Activated CD4-positive, alpha-beta T cell treated with anti-CD3 and anti-CD28 coated beads, Interleukin-2, amount 10 ng/mL, durations not matched to agents 7 days and 5 days (primary cell): ENCODE measurements at regions not wholly inside any gene's neighbourhood (a gene's known extent, or its start where the extent isn't known, plus 50 kb on each side); places are given as distances from the start of the nearest gene placed in this dataset.

Source experiments
- CTCF ChIA-PET: fragments of 350-600 bp; sonication (Branson Sonifier 250); formaldehyde crosslinking; loops from one replicate; lab custom pipeline; 2021; ENCODE audit warnings: antibody characterized with exemption; lab: Charles Lee
- POLR2A ChIA-PET: fragments of 350-600 bp; sonication (Branson Sonifier 250); formaldehyde crosslinking; loops from one replicate; lab custom pipeline; 2021; ENCODE audit warnings: antibody characterized with exemption; lab: Charles Lee
- DNase-seq: peaks from one replicate; pipeline ENCODE4 v3.0.0-alpha.2; 2020
- H3K27ac Mint-ChIP-seq: one replicate; pipeline ENCODE4 v1.8.0; 2021; ENCODE audit warnings: mild to moderate bottlenecking, moderate library complexity, mixed read lengths
- H3K27me3 Mint-ChIP-seq: one replicate; pipeline ENCODE4 v1.8.0; 2021; ENCODE audit warnings: mixed read lengths
- H3K36me3 Mint-ChIP-seq: one replicate; pipeline ENCODE4 v1.8.0; 2021; ENCODE audit warnings: low read depth, mixed read lengths
- H3K4me1 Mint-ChIP-seq: one replicate; pipeline ENCODE4 v1.8.0; 2021; ENCODE audit warnings: mixed read lengths
- H3K4me3 Mint-ChIP-seq: one replicate; pipeline ENCODE4 v1.8.0; 2021; ENCODE audit warnings: mild to moderate bottlenecking, moderate library complexity, mixed read lengths
- H3K9me3 Mint-ChIP-seq: one replicate; pipeline ENCODE4 v1.8.0; 2021; ENCODE audit warnings: mixed read lengths

DNA sequence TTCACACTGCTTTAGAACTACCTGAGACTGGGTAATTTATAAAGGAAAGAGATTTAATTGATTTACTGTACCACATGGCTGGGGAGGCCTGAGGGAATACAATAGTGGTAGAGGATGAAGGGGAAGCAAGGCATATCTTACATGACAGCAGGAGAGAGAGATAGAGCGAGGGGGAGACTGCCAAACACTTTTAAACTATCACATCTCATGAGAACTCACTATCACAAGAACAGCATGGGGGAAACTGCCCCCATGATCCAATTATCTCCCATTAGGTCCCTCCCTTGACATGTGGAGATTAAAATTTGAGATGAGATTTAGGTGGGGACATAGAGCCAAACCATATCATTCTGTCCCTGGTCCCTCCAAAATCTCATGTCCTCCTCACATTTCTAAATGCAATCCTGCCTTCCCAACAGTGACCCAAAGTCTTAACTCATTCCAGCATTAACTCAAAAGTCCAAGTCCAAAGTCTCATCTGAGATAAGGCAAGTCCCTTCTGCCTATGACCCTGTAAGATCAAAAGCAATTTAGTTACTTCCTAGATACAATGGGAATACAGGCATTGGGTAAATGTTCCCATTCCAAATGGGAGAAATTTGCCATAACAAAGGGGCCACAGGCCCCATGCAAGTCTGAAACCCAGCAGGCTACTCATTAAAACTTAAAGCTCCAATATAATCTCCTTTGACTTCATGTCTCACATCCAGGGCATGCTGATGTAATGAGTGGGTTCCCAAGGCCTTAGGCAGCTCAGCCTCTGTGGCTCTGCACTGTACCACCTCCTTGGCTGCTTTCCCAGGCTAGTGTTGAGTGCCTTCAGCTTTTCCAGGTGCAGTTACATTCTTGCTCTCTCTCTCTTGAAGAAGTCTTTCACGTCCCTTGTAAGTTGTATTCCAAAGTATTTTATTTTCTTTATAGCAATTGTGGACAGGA is 481.7 kb upstream of the TGFBR2 start:
- Mint-ChIP-seq H3K4me3 (no peak overlapping the region), H3K27me3 (peaks cover 2% of the 10 kb centered on the region), H3K36me3 (no peaks in the 10 kb centered on the region), H3K4me1 (no peaks in the 10 kb centered on the region), H3K27ac (no peak overlapping the region), H3K9me3 (peaks cover 6% of the 10 kb centered on the region)
- POLR2A ChIA-PET, result no interaction called here
- CTCF ChIA-PET, result no interaction called here
- no peak for DNase-seq

DNA sequence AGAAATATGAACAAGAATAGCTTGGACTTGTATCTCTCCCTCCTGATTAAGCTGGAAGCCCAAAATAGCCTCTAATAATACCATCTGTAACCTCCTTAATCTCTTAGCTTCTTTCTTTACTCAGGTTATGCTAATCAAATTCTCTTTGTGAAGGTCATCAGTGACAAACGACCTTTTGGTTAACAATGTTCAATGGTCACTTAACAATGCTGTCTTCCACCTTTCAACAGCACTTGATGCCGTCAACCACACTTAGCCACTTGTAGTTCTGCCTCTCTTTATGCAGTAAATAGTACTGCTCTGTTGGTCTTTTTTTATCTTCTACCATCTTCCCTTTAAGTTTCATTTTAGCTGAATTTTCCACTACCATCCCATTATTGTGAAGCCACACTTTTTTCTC is 476.6 kb upstream of the TGFBR2 start:
- ChIA-PET POLR2A (no interaction called here), CTCF (interaction anchor here (1.2 kb wide), 1 partner anchor 622 kb away, joined by 4 read pairs; no protein-coding TSS in a partner anchor)
- Mint-ChIP-seq H3K27me3 (peaks cover 2% of the 10 kb centered on the region), H3K9me3 (peaks cover 6% of the 10 kb centered on the region), H3K27ac (no peak overlapping the region), H3K36me3 (no peaks in the 10 kb centered on the region), H3K4me1 (no peaks in the 10 kb centered on the region), H3K4me3 (no peak overlapping the region)
- DNase-seq, result no peak

DNA sequence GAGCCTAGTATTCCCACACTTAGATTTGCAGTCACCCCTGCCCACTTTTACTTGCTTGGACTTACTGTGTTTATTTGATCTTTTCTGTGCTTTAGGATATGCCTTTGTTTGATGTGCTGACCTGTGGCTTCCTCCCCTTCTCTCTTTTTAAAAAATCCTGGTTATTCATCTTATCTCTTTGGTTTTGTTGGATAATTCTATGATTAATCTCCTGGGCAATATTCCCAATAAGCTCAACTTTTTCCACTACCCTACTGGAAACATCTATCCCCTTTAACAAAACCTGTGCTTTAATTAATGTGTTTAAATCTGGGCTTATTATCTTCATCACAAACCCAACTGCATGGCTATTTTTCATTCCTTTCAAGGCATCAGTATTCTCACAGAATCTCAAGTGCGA is 476.0 kb upstream of the TGFBR2 start:
- no peak for DNase-seq
- POLR2A ChIA-PET, result no interaction called here

DNA sequence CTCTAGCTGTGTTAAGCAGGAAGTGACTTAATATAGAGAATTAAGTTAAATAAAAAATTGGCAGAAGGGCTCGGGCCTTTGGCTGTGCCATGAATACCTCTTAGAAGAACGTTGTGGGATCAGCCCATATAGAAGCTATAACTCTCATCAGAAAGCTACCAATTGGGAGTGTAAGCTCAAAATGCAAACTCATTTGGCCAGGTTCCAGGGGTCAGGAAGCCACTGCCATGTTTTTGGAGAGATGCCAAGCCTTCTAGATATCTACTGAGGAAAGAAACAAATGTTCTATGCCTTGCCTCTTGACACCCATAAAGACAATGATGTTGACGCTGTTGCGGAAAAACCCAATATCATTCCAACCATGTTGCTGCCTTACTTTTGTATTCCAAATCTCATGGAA is 475.2 kb upstream of the TGFBR2 start:
- ChIA-PET CTCF (no interaction called here), POLR2A (no interaction called here)
- no peaks in the 10 kb centered on the region for H3K4me1 Mint-ChIP-seq
- peaks cover 2% of the 10 kb centered on the region for H3K27me3 Mint-ChIP-seq
- peaks cover 6% of the 10 kb centered on the region for H3K9me3 Mint-ChIP-seq
- no peak overlapping the region for H3K27ac Mint-ChIP-seq
- no peaks in the 10 kb centered on the region for H3K36me3 Mint-ChIP-seq
- H3K4me3 Mint-ChIP-seq, result no peak overlapping the region
- DNase-seq, result no peak

More for the DNA sequence above, 476.0 kb upstream of the TGFBR2 start:
- H3K4me1 Mint-ChIP-seq, result no peaks in the 10 kb centered on the region
- H3K27me3 Mint-ChIP-seq, result peaks cover 2% of the 10 kb centered on the region
- CTCF ChIA-PET, result interaction anchor here (1.2 kb wide), 1 partner anchor 621 kb away, joined by 4 read pairs; no protein-coding TSS in a partner anchor
- H3K36me3 Mint-ChIP-seq, result no peaks in the 10 kb centered on the region
- H3K4me3 Mint-ChIP-seq, result no peak overlapping the region
- no peak overlapping the region for H3K27ac Mint-ChIP-seq
- H3K9me3 Mint-ChIP-seq, result peaks cover 6% of the 10 kb centered on the region

DNA sequence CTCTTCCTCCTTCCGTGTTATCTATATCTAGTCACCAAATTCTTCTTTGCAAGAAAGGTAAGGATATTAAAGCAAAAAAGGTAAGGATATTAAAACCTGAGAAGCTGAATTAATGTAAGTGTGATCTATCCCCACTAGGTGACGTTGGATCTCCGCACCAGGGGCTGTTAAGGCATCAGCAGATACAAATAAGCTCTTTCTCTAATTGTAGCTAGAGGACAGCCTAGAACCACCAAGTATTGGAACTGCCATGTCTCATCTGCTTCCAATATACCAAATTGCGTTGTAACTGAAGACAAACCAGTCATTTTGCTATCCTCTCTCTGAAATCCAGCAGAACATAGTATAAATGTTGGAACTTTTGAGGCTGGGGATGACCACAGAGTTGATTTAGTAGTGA is 471.2 kb upstream of the TGFBR2 start:
- H3K4me1 Mint-ChIP-seq, result no peaks in the 10 kb centered on the region
- no peak overlapping the region for H3K4me3 Mint-ChIP-seq
- no peaks in the 10 kb centered on the region for H3K36me3 Mint-ChIP-seq
- H3K9me3 Mint-ChIP-seq, result no peaks in the 10 kb centered on the region
- CTCF ChIA-PET, result interaction anchor here (1.5 kb wide), 1 partner anchor 17 kb away, joined by 3 read pairs; no protein-coding TSS in a partner anchor
- POLR2A ChIA-PET, result no interaction called here
- H3K27me3 Mint-ChIP-seq, result no peaks in the 10 kb centered on the region
- H3K27ac Mint-ChIP-seq, result no peak overlapping the region
- DNase-seq, result no peak

DNA sequence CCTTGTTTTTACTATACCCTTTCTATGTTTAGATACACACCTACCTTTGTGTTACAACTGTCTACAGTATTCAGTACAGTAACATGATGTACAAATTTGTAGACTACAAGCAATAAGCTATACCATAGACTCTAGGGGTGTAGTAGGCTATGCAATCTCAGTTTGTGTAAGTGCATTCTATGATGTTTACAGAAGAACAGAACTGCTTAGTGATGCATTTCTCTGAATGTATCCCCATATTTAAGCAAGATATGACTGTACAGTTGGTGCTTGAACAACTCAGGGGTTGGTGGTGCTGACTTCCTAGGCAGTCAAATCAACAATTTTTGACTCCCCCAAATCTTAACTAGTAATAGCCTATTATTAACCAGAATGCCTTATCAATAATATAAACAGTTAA is 467.1 kb upstream of the TGFBR2 start:
- no peaks in the 10 kb centered on the region for H3K4me1 Mint-ChIP-seq
- DNase-seq, result no peak
- H3K27ac Mint-ChIP-seq, result no peak overlapping the region
- POLR2A ChIA-PET, result no interaction called here
- CTCF ChIA-PET, result no interaction called here
- H3K4me3 Mint-ChIP-seq, result no peak overlapping the region
- H3K9me3 Mint-ChIP-seq, result no peaks in the 10 kb centered on the region
- no peaks in the 10 kb centered on the region for H3K27me3 Mint-ChIP-seq
- H3K36me3 Mint-ChIP-seq, result no peaks in the 10 kb centered on the region

DNA sequence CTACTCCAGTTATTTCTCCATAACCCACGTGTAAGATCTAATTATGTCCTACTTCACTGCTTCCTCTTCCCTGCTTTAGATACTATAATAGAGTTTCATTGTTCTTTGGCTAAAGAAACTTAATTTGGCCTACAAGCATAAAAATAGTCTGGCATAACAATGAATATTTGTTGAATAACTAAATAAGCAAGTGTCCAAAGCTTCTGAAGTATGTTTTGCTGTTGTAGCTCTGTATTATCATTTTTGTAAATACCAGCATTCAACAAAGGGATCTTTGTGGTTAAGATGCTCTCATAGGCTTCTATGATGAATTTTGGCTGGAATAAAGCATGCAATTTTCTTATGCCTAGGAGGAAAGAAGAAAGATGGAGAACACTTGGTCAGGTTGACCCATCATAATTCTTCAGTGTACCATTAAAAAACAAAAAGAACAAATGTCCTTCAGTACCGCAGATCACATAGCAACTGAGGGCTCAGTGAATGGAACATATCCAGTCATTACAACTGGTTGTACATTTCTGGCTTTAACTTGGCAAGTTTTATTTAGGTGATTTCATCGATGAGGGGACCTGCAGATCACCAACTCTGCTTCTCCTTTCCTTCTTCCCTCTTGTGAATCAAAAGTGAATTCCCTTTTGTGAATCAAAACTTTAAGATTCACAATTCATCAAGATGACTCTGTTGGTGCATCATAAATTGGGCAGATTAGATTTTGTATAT is 465.9 kb upstream of the TGFBR2 start:
- no peaks in the 10 kb centered on the region for H3K9me3 Mint-ChIP-seq
- no peak overlapping the region for H3K27ac Mint-ChIP-seq
- CTCF ChIA-PET, result no interaction called here
- H3K4me1 Mint-ChIP-seq, result no peaks in the 10 kb centered on the region
- H3K27me3 Mint-ChIP-seq, result no peaks in the 10 kb centered on the region
- POLR2A ChIA-PET, result no interaction called here
- DNase-seq, result no peak
- H3K36me3 Mint-ChIP-seq, result no peaks in the 10 kb centered on the region
- no peak overlapping the region for H3K4me3 Mint-ChIP-seq

DNA sequence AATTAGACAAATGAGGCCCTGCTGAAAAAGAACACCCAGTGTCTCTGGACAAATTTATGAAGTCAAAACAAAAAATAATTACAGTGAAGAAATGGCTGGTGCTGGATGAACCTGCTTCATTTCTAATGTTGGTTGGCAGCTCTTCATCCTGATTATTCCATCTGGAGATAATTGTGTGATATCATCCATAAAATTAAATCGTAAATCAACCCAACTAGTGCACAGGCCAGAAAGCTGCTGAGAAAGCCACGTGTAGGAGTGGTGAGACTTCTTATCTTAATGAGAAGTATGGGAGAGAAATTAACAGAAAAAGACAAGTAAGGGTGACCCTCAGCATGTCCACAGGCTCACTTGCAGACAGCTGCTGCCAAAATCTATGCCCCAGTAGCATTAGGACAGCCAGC is 465.2 kb upstream of the TGFBR2 start:
- Mint-ChIP-seq H3K27ac (no peak overlapping the region), H3K27me3 (no peaks in the 10 kb centered on the region)
- no peak for DNase-seq

DNA sequence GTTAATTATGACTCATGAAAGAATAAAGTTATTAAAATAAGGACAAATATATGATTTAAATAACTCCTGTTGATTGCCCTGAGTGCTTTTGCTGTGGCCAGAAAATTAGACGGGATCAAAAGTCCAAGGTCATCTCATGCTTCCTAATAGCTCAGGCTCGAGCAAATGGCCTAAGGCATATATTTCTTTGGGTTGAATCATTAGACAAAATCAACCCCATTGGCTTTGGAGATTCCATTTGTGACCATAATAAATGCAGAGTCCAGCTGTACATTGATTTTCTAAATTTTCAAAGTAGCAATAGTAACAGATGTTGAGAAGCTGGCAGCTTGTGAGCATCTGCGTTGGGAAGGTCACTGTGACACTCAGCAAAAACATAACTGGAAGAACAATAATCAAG is 464.5 kb upstream of the TGFBR2 start:
- Mint-ChIP-seq H3K9me3 (no peaks in the 10 kb centered on the region), H3K4me3 (no peak overlapping the region), H3K4me1 (no peaks in the 10 kb centered on the region), H3K27ac (no peak overlapping the region), H3K27me3 (no peaks in the 10 kb centered on the region), H3K36me3 (no peaks in the 10 kb centered on the region)
- CTCF ChIA-PET, result no interaction called here
- POLR2A ChIA-PET, result no interaction called here
- no peak for DNase-seq

More for the DNA sequence above, 465.2 kb upstream of the TGFBR2 start:
- Mint-ChIP-seq H3K36me3 (no peaks in the 10 kb centered on the region), H3K4me1 (no peaks in the 10 kb centered on the region), H3K9me3 (no peaks in the 10 kb centered on the region), H3K4me3 (no peak overlapping the region)
- ChIA-PET CTCF (no interaction called here), POLR2A (no interaction called here)

DNA sequence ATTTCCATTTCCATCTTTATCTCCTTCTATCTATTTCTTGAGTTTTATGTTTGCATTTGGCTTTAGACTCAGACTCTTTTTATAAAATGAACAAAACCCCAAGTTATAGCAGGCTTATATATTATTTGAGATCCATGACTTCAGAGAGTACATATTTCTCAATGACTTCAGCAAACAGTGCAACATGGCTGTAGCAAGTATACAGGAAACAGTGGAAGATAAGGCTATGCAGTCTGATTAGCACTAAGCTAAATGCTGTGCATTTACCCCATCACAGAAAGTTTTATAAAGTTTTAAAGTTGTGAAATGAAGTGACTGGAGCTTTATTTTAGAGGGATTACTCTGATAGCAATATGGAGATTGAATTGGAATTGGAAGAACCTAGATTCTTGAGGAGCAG is 463.5 kb upstream of the TGFBR2 start:
- DNase-seq, result no peak
- Mint-ChIP-seq H3K27ac (no peak overlapping the region), H3K4me3 (no peak overlapping the region), H3K27me3 (no peaks in the 10 kb centered on the region), H3K9me3 (no peaks in the 10 kb centered on the region), H3K4me1 (no peaks in the 10 kb centered on the region), H3K36me3 (no peaks in the 10 kb centered on the region)
- ChIA-PET POLR2A (no interaction called here), CTCF (interaction anchor here (0.9 kb wide), 1 partner anchor 56 kb away, joined by 3 read pairs; no protein-coding TSS in a partner anchor)

DNA sequence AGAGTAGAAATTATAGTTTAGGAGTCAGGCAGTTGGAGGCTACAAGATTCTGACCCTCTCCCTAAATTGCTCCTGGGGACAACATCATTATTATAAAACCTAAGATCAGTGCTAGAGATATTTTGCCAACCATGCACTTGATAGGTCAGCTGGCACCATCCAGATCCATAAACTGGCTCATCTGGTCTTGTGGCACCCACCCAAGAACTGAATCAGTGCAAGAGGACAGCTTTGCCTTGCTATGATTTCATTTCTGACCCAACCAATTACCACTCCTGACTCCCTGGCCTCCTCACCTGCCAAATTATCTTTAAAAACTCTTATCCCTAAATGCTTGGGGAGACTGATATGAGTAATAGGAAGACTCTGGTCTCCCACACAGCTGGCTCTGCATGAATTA is 461.1 kb upstream of the TGFBR2 start:
- ChIA-PET POLR2A (no interaction called here), CTCF (no interaction called here)
- Mint-ChIP-seq H3K36me3 (no peaks in the 10 kb centered on the region), H3K4me1 (no peaks in the 10 kb centered on the region), H3K9me3 (no peaks in the 10 kb centered on the region), H3K4me3 (no peak overlapping the region), H3K27ac (no peak overlapping the region), H3K27me3 (no peaks in the 10 kb centered on the region)
- DNase-seq, result no peak

DNA sequence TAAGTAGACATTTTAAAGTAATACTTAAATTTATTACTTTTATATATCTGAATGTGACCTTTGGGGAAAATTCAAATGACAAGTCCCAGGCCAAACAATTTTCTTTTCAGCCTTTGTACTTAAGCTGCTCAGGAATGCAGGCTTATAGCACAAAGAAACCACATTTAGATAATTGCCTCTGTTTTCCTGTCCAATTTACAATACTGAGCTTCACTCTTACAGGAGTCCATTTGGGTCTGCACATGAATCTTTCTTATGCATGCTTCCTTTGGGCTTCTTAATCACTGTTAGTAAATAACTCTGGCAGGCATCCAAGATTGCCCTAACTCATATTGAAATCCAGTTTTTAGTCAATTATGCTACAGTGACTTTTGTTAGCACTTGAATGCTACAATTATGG is 459.4 kb upstream of the TGFBR2 start:
- Mint-ChIP-seq H3K4me3 (no peak overlapping the region), H3K36me3 (no peaks in the 10 kb centered on the region), H3K9me3 (no peaks in the 10 kb centered on the region), H3K27me3 (no peaks in the 10 kb centered on the region), H3K4me1 (no peaks in the 10 kb centered on the region), H3K27ac (no peak overlapping the region)
- DNase-seq, result no peak
- CTCF ChIA-PET, result no interaction called here
- POLR2A ChIA-PET, result no interaction called here

DNA sequence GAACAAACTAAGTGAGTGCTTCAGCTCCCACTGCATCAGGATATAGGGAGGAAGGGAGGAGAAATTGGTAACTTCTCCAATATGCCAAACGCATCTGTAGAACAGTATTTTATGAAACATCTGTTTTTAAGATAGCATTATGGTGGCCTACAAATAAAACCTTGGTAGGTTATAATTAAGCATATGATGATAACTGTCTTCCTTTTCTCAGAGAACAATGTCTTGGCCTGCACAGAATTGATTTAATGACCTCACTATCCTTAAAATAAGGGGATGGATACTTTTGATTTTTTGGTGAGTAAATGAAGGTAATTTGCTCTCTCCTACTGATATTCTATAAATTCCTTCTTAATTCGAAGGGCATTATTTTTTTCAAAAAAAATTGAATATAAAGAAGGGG is 451.5 kb upstream of the TGFBR2 start:
- H3K9me3 Mint-ChIP-seq, result no peaks in the 10 kb centered on the region
- no peaks in the 10 kb centered on the region for H3K4me1 Mint-ChIP-seq
- no peak overlapping the region for H3K4me3 Mint-ChIP-seq
- CTCF ChIA-PET, result no interaction called here
- POLR2A ChIA-PET, result no interaction called here
- H3K36me3 Mint-ChIP-seq, result no peaks in the 10 kb centered on the region
- DNase-seq, result no peak
- no peak overlapping the region for H3K27ac Mint-ChIP-seq
- no peaks in the 10 kb centered on the region for H3K27me3 Mint-ChIP-seq
